Small intestine (tissue), 7 donors: ENCODE measurements at regions not wholly inside any gene's neighbourhood (a gene's known extent, or its start where the extent isn't known, plus 50 kb on each side); places are given as distances from the start of the nearest gene placed in this dataset.

ENCODE experiments used
- DNase-seq, 2 donors: peaks; one replicate each; pipeline versions ENCODE4 v3.0.0 to v3.0.0-alpha.2; 2013
- FAIRE-seq: peaks from 2 replicates; lab custom pipeline; 2012; peaks lifted over from hg19 to GRCh38; lab: Jason Lieb, UNC
- H3K27ac ChIP-seq, 3 donors: one replicate each; pipeline ENCODE4 v1.5.1; 2013; ENCODE audit warnings: low read length in 2 of 3, mild to moderate bottlenecking in 2 of 3, control low read depth in 1 of 3, inconsistent platforms in 1 of 3, low read depth in 1 of 3, moderate library complexity in 1 of 3
- H3K27me3 ChIP-seq, 3 donors: one replicate each; pipeline ENCODE4 v1.6.1; 2013; ENCODE audit warnings: low read length in 3 of 3, inconsistent platforms in 1 of 3; ENCODE audit not compliant: control insufficient read depth in 3 of 3, insufficient read depth in 3 of 3
- H3K36me3 ChIP-seq, 3 donors: one replicate each; pipeline ENCODE4 v1.6.1; 2013; ENCODE audit warnings: low read length in 3 of 3, inconsistent platforms in 1 of 3, low read depth in 1 of 3, mild to moderate bottlenecking in 1 of 3, moderate library complexity in 1 of 3; ENCODE audit not compliant: control insufficient read depth in 3 of 3, insufficient read depth in 2 of 3
- H3K4me1 ChIP-seq, 3 donors: one replicate each; pipeline ENCODE4 v1.6.1; 2013; ENCODE audit warnings: low read length in 2 of 3, inconsistent platforms in 1 of 3, low read depth in 1 of 3, mild to moderate bottlenecking in 1 of 3, moderate library complexity in 1 of 3; ENCODE audit not compliant: control insufficient read depth in 3 of 3, insufficient read depth in 2 of 3
- H3K4me3 ChIP-seq, 3 donors: one replicate each; pipeline ENCODE4 v1.5.1; 2013; ENCODE audit warnings: low read length in 3 of 3, control low read depth in 1 of 3, inconsistent platforms in 1 of 3, low read depth in 1 of 3, mild to moderate bottlenecking in 1 of 3, moderate library complexity in 1 of 3
- H3K9me3 ChIP-seq, 2 donors: one replicate each; pipeline ENCODE4 v1.6.1; 2013; ENCODE audit warnings: low read depth in 1 of 2, low read length in 1 of 2; ENCODE audit not compliant: control insufficient read depth in 2 of 2, insufficient read depth in 1 of 2
- WGBS, 3 donors: extraction: QIAGEN DNeasy Blood & Tissue Kit; methylation state at CpG; one replicate each; pipeline ENCODE4 v1.1.7; 2013; 5-methylcytosine and 5-hydroxymethylcytosine counted together
- donor health status: healthy with polysubstance abuse.
- donor health status: control.
- donor health status: control.
- donor health status: Bipolar disorder and iron deficiency.
- donor health status: healthy.

DNA sequence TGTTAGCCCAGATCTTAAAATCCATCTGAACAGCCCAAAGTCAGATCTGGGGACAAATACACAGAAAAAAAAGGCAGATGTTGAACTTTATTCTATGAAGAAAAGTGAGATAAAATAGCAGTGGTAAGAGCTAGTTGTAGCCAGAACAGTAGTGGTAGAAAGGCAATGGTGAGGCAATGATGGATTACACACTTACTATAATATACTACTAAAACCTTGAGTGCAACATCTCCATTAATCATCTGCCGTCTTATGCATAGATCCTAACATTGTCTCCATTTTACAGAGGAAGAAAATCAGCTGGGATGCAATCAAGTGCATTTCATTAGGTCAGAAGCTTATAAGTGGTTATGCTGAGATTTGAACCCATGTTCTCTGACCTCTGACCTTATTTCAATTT lies 699.6 kb downstream of the CDH11 start:
- FAIRE-seq (no peak), DNase-seq (no peak)
- H3K27me3 ChIP-seq = no peaks in the 10 kb centered on the region
- no peak overlapping the region for H3K27ac ChIP-seq
- no peak overlapping the region for H3K4me3 ChIP-seq
- no peaks in the 10 kb centered on the region for H3K36me3 ChIP-seq
- peaks cover 0 to 14% (median 0%) of the 10 kb centered on the region in 3 donors for H3K4me1 ChIP-seq
- 67 to 81% (median 80%) methylated on average over 1 of the region's 1 CpG for WGBS, 3 donors
- peaks cover 0 to 11% of the 10 kb centered on the region in 2 donors for H3K9me3 ChIP-seq

DNA sequence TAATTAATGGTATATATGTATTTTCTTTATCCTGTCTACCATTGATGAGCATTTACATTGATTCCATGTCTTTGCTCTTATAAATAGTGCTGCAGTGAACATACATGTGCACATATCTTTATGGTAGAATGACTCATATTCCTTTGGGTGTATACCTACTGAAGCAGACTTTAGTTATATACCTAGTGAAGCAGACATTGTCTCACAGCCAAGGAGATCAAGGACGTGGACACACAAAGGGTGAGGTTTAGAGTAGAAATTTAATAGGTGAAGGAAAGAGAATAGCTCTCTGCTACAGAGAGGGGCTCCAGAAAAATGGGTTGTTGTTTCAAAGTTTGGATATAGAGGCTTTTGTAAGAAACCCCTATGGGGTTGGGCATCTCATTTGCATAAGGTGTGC lies 700.3 kb downstream of the CDH11 start:
- no peaks in the 10 kb centered on the region for H3K36me3 ChIP-seq
- WGBS, 3 donors = 36 to 81% (median 39%) methylated on average over 1 of the region's 1 CpG
- H3K9me3 ChIP-seq = peaks cover 0 to 11% of the 10 kb centered on the region in 2 donors
- no peak overlapping the region for H3K4me3 ChIP-seq
- peaks cover 0 to 14% (median 0%) of the 10 kb centered on the region in 3 donors for H3K4me1 ChIP-seq
- H3K27ac ChIP-seq = no peak overlapping the region
- FAIRE-seq = no peak
- peak in 1 of 2 donors; percentile 48 for DNase-seq
- no peaks in the 10 kb centered on the region for H3K27me3 ChIP-seq

GRCh38 chr16:64419832-64420231 lies 702.0 kb downstream of the CDH11 start:
- WGBS, 3 donors = 80 to 90% (median 85%) methylated on average over 4 of the region's 4 CpGs
- H3K9me3 ChIP-seq = peaks cover 0 to 11% of the 10 kb centered on the region in 2 donors
- H3K4me3 ChIP-seq = no peak overlapping the region
- no peaks in the 10 kb centered on the region for H3K36me3 ChIP-seq
- H3K27me3 ChIP-seq = no peaks in the 10 kb centered on the region
- no peak for FAIRE-seq
- H3K27ac ChIP-seq = no peak overlapping the region
- DNase-seq = no peak
- H3K4me1 ChIP-seq = peaks cover 0 to 10% (median 0%) of the 10 kb centered on the region in 3 donors

DNA sequence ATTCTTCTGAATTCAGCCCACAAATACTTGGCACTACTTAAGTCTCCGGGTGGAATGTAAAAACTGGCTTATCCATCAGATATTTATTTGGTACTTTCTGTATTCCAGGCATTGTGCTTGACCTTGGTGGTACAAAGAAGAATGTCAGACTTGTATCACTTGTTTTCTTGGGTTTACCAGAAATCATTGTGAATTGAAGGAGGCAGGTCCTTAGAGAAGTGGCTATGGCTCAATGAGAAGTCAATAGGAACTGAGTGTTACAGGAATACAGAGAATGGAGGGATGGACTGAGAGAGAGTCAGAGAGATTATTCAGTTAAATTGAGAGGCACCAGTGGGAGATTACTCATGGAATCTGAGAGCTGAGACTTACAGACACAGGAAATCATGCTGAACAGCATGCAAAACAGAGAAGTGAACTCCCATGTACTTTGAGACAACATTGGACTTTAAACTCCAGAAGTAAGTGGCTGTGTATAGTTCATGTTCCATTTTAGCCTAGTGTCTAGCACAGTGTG lies 704.1 kb downstream of the CDH11 start:
- Histone ChIP-seq H3K27ac (peak overlapping the region in 1 of 3 donors; percentile 72), H3K27me3 (no peaks in the 10 kb centered on the region), H3K4me1 (peaks cover 0 to 9% (median 0%) of the 10 kb centered on the region in 3 donors), H3K9me3 (peaks cover 0 to 11% of the 10 kb centered on the region in 2 donors), H3K36me3 (no peaks in the 10 kb centered on the region), H3K4me3 (no peak overlapping the region)
- 56 to 82% (median 57%) methylated on average over 1 of the region's 1 CpG for WGBS, 3 donors
- FAIRE-seq = no peak
- peak; percentile 53 to 75 for DNase-seq

DNA sequence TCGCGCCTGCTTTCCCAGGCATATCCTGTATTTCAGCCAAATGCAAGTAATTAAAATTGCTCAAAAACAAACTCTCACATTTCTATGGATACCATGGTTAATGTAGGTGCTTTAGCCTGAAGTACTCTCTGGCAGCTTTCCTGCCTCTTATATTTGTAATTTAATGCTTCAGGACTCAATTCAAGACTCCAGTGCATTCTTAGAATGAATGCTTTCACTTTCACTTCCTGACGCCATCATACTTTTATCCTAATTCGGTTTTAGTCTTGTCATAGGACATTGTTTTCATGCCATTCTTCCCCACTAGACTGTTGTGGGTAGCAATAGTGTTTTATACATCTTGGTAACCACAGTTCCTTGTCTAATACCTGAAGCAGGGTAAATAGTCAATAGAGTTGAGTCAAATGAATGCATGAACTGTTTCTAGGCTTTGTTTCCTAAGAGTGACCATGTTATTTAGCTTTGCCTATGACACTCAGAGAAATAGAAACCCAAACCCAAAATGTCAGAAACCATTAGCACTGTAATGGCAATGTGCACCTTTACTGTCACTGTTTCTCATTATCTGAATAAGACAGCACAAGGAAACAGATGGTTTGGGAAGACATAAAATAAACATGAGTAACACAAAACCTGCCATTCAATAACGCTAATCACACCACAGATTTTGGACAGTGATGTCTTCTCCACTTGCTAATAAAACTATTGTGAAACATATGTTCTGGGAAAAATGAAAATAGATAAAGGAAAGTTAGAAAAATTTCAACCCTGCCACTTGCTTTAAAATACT lies 705.5 kb downstream of the CDH11 start:
- H3K36me3 ChIP-seq = no peaks in the 10 kb centered on the region
- H3K27ac ChIP-seq = no peak overlapping the region
- no peak overlapping the region for H3K4me3 ChIP-seq
- H3K4me1 ChIP-seq = peaks cover 0 to 9% (median 0%) of the 10 kb centered on the region in 3 donors
- WGBS, 3 donors = 52 to 57% (median 55%) methylated on average over 5 of the region's 5 CpGs
- DNase-seq = peak in 1 of 2 donors; percentile 17
- no peaks in the 10 kb centered on the region for H3K27me3 ChIP-seq
- H3K9me3 ChIP-seq = peaks cover 0 to 4% of the 10 kb centered on the region in 2 donors
- no peak for FAIRE-seq

DNA sequence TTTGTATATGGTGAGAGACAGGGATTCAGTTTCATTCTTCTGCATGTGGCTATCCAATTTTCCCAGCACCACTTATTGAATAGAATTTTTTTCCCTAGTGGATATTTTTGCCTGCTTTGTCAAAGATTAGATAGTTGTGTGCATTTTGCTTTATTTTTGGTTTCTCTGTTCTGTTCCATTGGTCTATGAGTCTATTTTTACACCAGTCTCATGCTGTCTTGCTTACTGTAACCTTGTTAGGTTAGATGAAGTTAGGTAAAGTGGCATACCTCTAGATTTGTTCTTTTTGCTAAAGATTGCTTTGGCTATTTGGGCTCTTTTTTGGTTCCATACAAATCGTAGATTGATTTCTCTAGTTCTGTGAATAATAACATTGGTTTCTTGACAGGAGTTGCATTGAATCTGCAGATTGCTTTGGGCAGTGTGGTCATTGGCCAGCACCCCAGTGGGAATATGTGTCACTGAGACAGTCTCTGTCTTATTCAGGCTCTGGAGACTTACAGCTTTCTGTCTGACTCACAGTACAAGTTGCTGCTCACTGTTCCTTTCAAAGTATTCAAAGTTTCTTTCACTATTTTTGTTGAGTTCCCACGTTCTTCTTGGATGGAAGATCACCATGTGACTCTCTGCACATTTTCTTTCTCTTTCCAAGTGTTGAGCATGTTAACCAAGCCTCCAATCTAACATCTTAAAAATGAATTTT lies 709.1 kb downstream of the CDH11 start:
- Histone ChIP-seq H3K36me3 (no peaks in the 10 kb centered on the region), H3K4me3 (no peak overlapping the region), H3K9me3 (no peaks in the 10 kb centered on the region), H3K4me1 (peaks cover 0 to 3% (median 0%) of the 10 kb centered on the region in 3 donors), H3K27ac (no peak overlapping the region), H3K27me3 (no peaks in the 10 kb centered on the region)
- DNase-seq (no peak), FAIRE-seq (no peak)
- WGBS, 3 donors = 41 to 59% (median 45%) methylated on average over 2 of the region's 2 CpGs

- Histone ChIP-seq H3K4me1 (no peaks in the 10 kb centered on the region), H3K36me3 (no peaks in the 10 kb centered on the region), H3K27me3 (no peaks in the 10 kb centered on the region), H3K9me3 (no peaks in the 10 kb centered on the region), H3K4me3 (no peak overlapping the region), H3K27ac (no peak overlapping the region)
- FAIRE-seq = no peak
- no peak for DNase-seq
- WGBS, 3 donors = 74 to 88% (median 77%) methylated on average over 1 of the region's 1 CpG
Measured at GRCh38 chr16:64410306-64410705, 711.6 kb downstream of the CDH11 start.

DNA sequence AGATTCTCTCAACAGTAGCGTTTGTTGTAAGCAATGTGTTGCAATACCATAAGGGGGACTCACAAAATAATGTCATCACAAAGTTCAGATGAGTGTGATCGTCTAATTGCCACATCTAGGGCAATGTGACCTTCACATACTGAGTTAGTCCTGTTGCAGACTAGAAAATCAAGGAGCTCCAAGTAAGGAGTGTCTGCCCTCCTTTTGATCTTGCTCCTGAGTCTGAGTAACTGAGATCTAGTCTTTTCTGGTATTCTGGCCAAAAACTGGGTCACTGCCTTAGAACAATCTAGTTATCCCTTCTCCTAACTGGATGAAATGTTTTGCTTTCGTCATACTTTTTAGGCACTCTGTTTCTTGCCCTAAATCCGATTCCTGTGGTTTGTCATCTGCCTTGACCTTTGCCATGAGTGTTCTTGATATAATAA lies 712.1 kb downstream of the CDH11 start:
- Histone ChIP-seq H3K36me3 (no peaks in the 10 kb centered on the region), H3K27ac (no peak overlapping the region), H3K4me3 (no peak overlapping the region), H3K9me3 (no peaks in the 10 kb centered on the region), H3K4me1 (no peaks in the 10 kb centered on the region), H3K27me3 (no peaks in the 10 kb centered on the region)
- WGBS, 3 donors = 72 to 77% (median 74%) methylated on average over 4 of the region's 4 CpGs
- no peak for DNase-seq
- FAIRE-seq = no peak
